Endodermal cell (in vitro differentiated cells): ENCODE measurements at regions not wholly inside any gene's neighbourhood (a gene's known extent, or its start where the extent isn't known, plus 50 kb on each side); places are given as distances from the start of the nearest gene placed in this dataset.

Experiments
- DNase-seq: peaks from one replicate; pipeline ENCODE4 v3.0.0-alpha.2; 2017
- H3K27ac ChIP-seq: 2 replicates; pipeline ENCODE4 v1.5.1; 2013; ENCODE audit warnings: mild to moderate bottlenecking, low read depth, low read length, moderate library complexity
- H3K27me3 ChIP-seq: 2 replicates; pipeline ENCODE4 v1.6.1; 2013; ENCODE audit warnings: mild to moderate bottlenecking, low read length, moderate library complexity; ENCODE audit not compliant: insufficient read depth, control insufficient read depth, poor library complexity, severe bottlenecking
- H3K36me3 ChIP-seq: 2 replicates; pipeline ENCODE4 v1.7.0; 2013; ENCODE audit warnings: mild to moderate bottlenecking, low read length, moderate library complexity; ENCODE audit not compliant: control insufficient read depth, insufficient read depth
- H3K4me1 ChIP-seq: one replicate; pipeline ENCODE4 v1.7.0; 2013; ENCODE audit warnings: low read length; ENCODE audit not compliant: control insufficient read depth, insufficient read depth
- H3K4me3 ChIP-seq: 2 replicates; pipeline ENCODE4 v1.5.1; 2013; ENCODE audit warnings: mild to moderate bottlenecking, low read length, moderate library complexity
- H3K9ac ChIP-seq: 2 replicates; pipeline ENCODE4 v1.6.1; 2013; ENCODE audit warnings: mild to moderate bottlenecking, low read length, moderate library complexity; ENCODE audit not compliant: poor library complexity, severe bottlenecking; ENCODE audit errors: extremely low read depth
- H3K9me3 ChIP-seq: 2 replicates; pipeline ENCODE4 v1.6.1; 2013; ENCODE audit warnings: mild to moderate bottlenecking, low read length, moderate library complexity; ENCODE audit not compliant: control insufficient read depth
- H3K27ac Mint-ChIP-seq: 2 replicates; pipeline ENCODE4 v1.8.0; 2020; ENCODE audit warnings: mixed read lengths
- H3K27me3 Mint-ChIP-seq: 2 replicates; pipeline ENCODE4 v1.8.0; 2021; ENCODE audit warnings: mild to moderate bottlenecking, mixed read lengths; ENCODE audit not compliant: insufficient read depth
- H3K36me3 Mint-ChIP-seq: 2 replicates; pipeline ENCODE4 v1.8.0; 2020; ENCODE audit warnings: low read depth, mixed read lengths
- H3K4me1 Mint-ChIP-seq: 2 replicates; pipeline ENCODE4 v1.8.0; 2020; ENCODE audit warnings: mixed read lengths
- H3K4me3 Mint-ChIP-seq: 2 replicates; pipeline ENCODE4 v1.8.0; 2020; ENCODE audit warnings: mild to moderate bottlenecking, moderate library complexity, mixed read lengths
- H3K9me3 Mint-ChIP-seq: 2 replicates; pipeline ENCODE4 v1.8.0; 2020; ENCODE audit warnings: mild to moderate bottlenecking, mixed read lengths
- WGBS, 2 experiments: methylation state at CpG; one replicate each; pipeline versions ENCODE4 v1.1.5 to v1.1.7; 2013; ENCODE audit warnings: missing lambda C conversion rate in 2 of 2, mixed read lengths in 1 of 2; ENCODE audit not compliant: insufficient coverage in 1 of 2, insufficient read length in 1 of 2; 5-methylcytosine and 5-hydroxymethylcytosine counted together
- TF ChIP-seq, protein P1 (sequence below): fragments of 200-600 bp; sonication (generic); conservative IDR thresholded peaks from 2 replicates; pipeline ENCODE4 v1.5.0; 2021; ENCODE audit warnings: antibody characterized with exemption, mild to moderate bottlenecking

DNA sequence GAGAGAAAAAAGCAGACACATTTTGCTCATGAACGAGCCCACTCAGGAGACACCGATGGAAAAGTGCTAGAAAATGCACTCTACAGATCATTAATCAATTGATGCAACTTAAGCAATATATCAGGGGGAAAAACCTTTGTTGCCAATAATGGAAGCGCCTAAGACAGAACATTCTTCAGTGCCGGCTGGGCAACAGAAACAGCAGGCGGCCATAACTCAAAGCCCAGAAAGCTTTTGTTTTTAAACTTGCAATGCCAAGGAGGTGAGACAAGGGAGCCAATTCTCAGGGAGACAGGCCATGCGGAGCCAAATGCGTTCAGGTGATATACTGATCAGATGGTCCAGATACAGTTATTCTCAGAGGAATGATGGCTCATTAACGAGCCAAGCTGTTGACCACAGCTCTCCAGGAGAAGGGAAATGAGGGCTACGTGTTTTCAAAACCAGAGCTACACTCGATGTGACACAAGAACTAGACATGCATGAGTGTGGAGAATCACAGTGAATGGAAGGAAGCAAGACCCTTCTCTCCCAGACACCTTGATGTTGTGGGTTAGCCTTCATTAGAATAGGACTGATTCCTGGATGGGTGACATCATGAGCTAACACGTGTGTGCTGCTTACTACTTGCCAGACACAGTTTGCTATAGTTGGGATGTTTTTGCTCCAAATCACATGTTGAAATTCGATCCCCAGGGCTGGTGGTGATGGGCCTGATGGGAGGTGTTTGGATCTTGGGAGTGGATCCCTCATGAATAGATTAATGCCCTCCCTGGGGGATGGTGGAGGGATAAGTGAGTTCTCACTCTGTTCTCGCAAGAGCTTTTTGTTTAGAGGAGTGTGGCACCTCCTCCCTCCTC lies 79.1 kb upstream of the KCNMA1 start:
- no peak overlapping the region for H3K4me3 ChIP-seq
- peaks cover 10% of the 10 kb centered on the region for H3K4me1 Mint-ChIP-seq
- peak overlapping the region; percentile 89 for H3K27ac ChIP-seq
- TF ChIP-seq, protein P1, sequence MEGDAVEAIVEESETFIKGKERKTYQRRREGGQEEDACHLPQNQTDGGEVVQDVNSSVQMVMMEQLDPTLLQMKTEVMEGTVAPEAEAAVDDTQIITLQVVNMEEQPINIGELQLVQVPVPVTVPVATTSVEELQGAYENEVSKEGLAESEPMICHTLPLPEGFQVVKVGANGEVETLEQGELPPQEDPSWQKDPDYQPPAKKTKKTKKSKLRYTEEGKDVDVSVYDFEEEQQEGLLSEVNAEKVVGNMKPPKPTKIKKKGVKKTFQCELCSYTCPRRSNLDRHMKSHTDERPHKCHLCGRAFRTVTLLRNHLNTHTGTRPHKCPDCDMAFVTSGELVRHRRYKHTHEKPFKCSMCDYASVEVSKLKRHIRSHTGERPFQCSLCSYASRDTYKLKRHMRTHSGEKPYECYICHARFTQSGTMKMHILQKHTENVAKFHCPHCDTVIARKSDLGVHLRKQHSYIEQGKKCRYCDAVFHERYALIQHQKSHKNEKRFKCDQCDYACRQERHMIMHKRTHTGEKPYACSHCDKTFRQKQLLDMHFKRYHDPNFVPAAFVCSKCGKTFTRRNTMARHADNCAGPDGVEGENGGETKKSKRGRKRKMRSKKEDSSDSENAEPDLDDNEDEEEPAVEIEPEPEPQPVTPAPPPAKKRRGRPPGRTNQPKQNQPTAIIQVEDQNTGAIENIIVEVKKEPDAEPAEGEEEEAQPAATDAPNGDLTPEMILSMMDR: no peak
- H3K4me1 ChIP-seq: peaks cover 7% of the 10 kb centered on the region
- H3K36me3 ChIP-seq: no peaks in the 10 kb centered on the region
- no peak overlapping the region for H3K27ac Mint-ChIP-seq
- H3K9me3 ChIP-seq: no peaks in the 10 kb centered on the region
- peak; percentile 66 for DNase-seq
- no peaks in the 10 kb centered on the region for H3K9me3 Mint-ChIP-seq
- H3K4me3 Mint-ChIP-seq: no peak overlapping the region
- peaks cover 18% of the 10 kb centered on the region for H3K27me3 Mint-ChIP-seq
- no peaks in the 10 kb centered on the region for H3K36me3 Mint-ChIP-seq
- 79 to 88% methylated on average over 9 to 12 of the region's 13 CpGs for WGBS, 2 experiments
- no peak overlapping the region for H3K9ac ChIP-seq
- no peaks in the 10 kb centered on the region for H3K27me3 ChIP-seq

DNA sequence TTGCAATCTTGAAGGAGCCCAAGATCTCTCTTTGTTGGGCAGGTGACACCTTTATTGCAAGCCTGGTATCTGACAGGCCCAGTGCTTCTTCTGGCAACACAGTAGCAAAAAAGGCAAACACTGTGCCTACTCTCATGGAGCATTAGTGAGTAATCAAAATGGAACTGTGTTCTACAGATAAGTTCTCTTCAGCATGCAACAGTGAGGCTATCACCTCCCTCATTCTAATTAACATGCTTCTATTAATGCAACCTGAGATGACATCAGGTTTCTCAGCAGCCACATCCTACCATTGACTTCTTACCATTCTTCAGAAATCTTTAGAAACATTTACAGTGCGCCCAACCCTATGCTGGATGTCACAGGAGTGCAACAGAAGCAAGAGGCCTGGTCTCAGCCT lies 77.9 kb upstream of the KCNMA1 start:
- Mint-ChIP-seq H3K27me3 (peaks cover 26% of the 10 kb centered on the region), H3K4me1 (peaks cover 15% of the 10 kb centered on the region), H3K36me3 (no peaks in the 10 kb centered on the region), H3K27ac (no peak overlapping the region), H3K4me3 (no peak overlapping the region), H3K9me3 (no peaks in the 10 kb centered on the region)
- Histone ChIP-seq H3K36me3 (no peaks in the 10 kb centered on the region), H3K27me3 (peaks cover 5% of the 10 kb centered on the region), H3K27ac (no peak overlapping the region), H3K4me1 (peaks cover 7% of the 10 kb centered on the region), H3K9ac (no peak overlapping the region), H3K9me3 (no peaks in the 10 kb centered on the region), H3K4me3 (no peak overlapping the region)
- TF ChIP-seq, protein P1: no peak
- no peak for DNase-seq
- WGBS, 2 experiments: 91 to 100% methylated on average over 1 of the region's 1 CpG

DNA sequence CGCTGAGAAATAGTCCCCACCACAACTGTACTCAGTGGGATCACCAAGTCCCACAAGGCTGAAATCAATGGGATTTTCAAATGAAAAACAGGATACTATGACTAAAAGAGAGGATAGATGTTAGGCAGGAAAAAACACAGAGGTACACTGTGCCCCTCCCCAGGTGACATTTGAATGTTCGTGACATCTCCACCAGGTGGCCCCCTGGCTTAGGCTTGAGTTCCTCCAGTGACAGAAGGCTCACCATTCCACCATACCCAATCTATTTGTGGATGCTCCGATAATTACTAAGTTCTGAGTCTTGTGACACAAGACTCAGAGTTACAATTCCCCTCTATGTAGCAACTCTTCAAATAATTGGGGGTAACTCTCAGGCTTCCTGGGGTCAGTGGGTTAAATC lies 77.5 kb upstream of the KCNMA1 start:
- Mint-ChIP-seq H3K9me3 (no peaks in the 10 kb centered on the region), H3K36me3 (no peaks in the 10 kb centered on the region), H3K27ac (no peak overlapping the region), H3K4me1 (peaks cover 19% of the 10 kb centered on the region), H3K4me3 (no peak overlapping the region), H3K27me3 (peaks cover 30% of the 10 kb centered on the region)
- Histone ChIP-seq H3K4me3 (no peak overlapping the region), H3K27me3 (peaks cover 10% of the 10 kb centered on the region), H3K4me1 (peaks cover 11% of the 10 kb centered on the region), H3K9me3 (no peaks in the 10 kb centered on the region), H3K36me3 (no peaks in the 10 kb centered on the region), H3K9ac (no peak overlapping the region), H3K27ac (no peak overlapping the region)
- WGBS, 2 experiments: 74 to 83% methylated on average over 3 of the region's 3 CpGs
- TF ChIP-seq, protein P1: peak; percentile 69
- peak; percentile 67 for DNase-seq
